ENCODE measurements at regions not wholly inside any gene's neighbourhood (a gene's known extent, or its start where the extent isn't known, plus 50 kb on each side); places are given as distances from the start of the nearest gene placed in this dataset.
"Not testable (repeated sequence)": the region's sequence is repeated elsewhere in the genome, so short reads cannot be mapped to it uniquely, and the experiment has no call there.

- intact Hi-C loops (cut with DNase I, micrococcal nuclease) = no loop called here
- DNase-seq (no peak), ATAC-seq (no peak)
Measured at GRCh38 chr1:82777240-82777639, 976.5 kb downstream of the ADGRL2 start.

GRCh38 chr1:82776730-82777129 lies 976.0 kb downstream of the ADGRL2 start:
- intact Hi-C loops (cut with DNase I, micrococcal nuclease); ATAC-seq; DNase-seq: not testable (repeated sequence)

GRCh38 chr1:82775406-82776000 lies 974.8 kb downstream of the ADGRL2 start:
- intact Hi-C loops (cut with DNase I, micrococcal nuclease) = no loop called here
- peak in 1 of 2 donors; percentile 21 for DNase-seq
- ATAC-seq = no peak

- no peak for ATAC-seq
- intact Hi-C loops (cut with DNase I, micrococcal nuclease) = no loop called here
- no peak for DNase-seq
Measured at GRCh38 chr1:82762829-82763532, 962.2 kb downstream of the ADGRL2 start.

- intact Hi-C loops (cut with DNase I, micrococcal nuclease) = no loop called here
- DNase-seq = no peak
- no peak for ATAC-seq
Measured at GRCh38 chr1:82759035-82759434, 958.3 kb downstream of the ADGRL2 start.

GRCh38 chr1:82755671-82756070 lies 954.9 kb downstream of the ADGRL2 start:
- ATAC-seq (no peak), DNase-seq (no peak)
- intact Hi-C loops (cut with DNase I, micrococcal nuclease) = no loop called here

GRCh38 chr1:82755191-82755590 lies 954.5 kb downstream of the ADGRL2 start:
- ATAC-seq (no peak), DNase-seq (no peak)
- intact Hi-C loops (cut with DNase I, micrococcal nuclease) = no loop called here

GRCh38 chr1:82752046-82752445 lies 951.3 kb downstream of the ADGRL2 start:
- intact Hi-C loops (cut with DNase I, micrococcal nuclease) = no loop called here
- ATAC-seq (no peak), DNase-seq (no peak)

GRCh38 chr1:82733645-82734044 lies 932.9 kb downstream of the ADGRL2 start:
- intact Hi-C loops (cut with DNase I, micrococcal nuclease) = no loop called here

GRCh38 chr1:82731216-82731615 lies 930.5 kb downstream of the ADGRL2 start:
- intact Hi-C loops (cut with DNase I, micrococcal nuclease) = no loop called here
- no peak for DNase-seq
- ATAC-seq = no peak

More at GRCh38 chr1:82733645-82734044, 932.9 kb downstream of the ADGRL2 start:
- DNase-seq = no peak
- ATAC-seq = no peak

GRCh38 chr1:82728206-82728605 lies 927.5 kb downstream of the ADGRL2 start:
- DNase-seq (no peak), ATAC-seq (no peak)
- intact Hi-C loops (cut with DNase I, micrococcal nuclease) = no loop called here

GRCh38 chr1:82724246-82724645 lies 923.5 kb downstream of the ADGRL2 start:
- ATAC-seq = no peak
- intact Hi-C loops (cut with DNase I, micrococcal nuclease) = no loop called here
- no peak for DNase-seq

- intact Hi-C loops (cut with DNase I, micrococcal nuclease) = no loop called here
- no peak for DNase-seq
- ATAC-seq = no peak
Measured at GRCh38 chr1:82722608-82723007, 921.9 kb downstream of the ADGRL2 start.

GRCh38 chr1:82721702-82722101 lies 921.0 kb downstream of the ADGRL2 start:
- intact Hi-C loops (cut with DNase I, micrococcal nuclease) = no loop called here
- DNase-seq (no peak), ATAC-seq (no peak)

GRCh38 chr1:82718719-82719419 lies 918.1 kb downstream of the ADGRL2 start:
- no peak for DNase-seq
- no peak for ATAC-seq
- intact Hi-C loops (cut with DNase I, micrococcal nuclease) = no loop called here

- DNase-seq (no peak), ATAC-seq (no peak)
- intact Hi-C loops (cut with DNase I, micrococcal nuclease) = no loop called here
Measured at GRCh38 chr1:82710091-82710490, 909.4 kb downstream of the ADGRL2 start.

- ATAC-seq (no peak), DNase-seq (no peak)
- intact Hi-C loops (cut with DNase I, micrococcal nuclease) = no loop called here
Measured at GRCh38 chr1:82707681-82708080, 906.9 kb downstream of the ADGRL2 start.

GRCh38 chr1:82706741-82707140 lies 906.0 kb downstream of the ADGRL2 start:
- DNase-seq (no peak), ATAC-seq (no peak)
- intact Hi-C loops (cut with DNase I, micrococcal nuclease) = no loop called here

GRCh38 chr1:82704966-82705365 lies 904.2 kb downstream of the ADGRL2 start:
- no peak for ATAC-seq
- no peak for DNase-seq
- intact Hi-C loops (cut with DNase I, micrococcal nuclease) = no loop called here

- intact Hi-C loops (cut with DNase I, micrococcal nuclease) = no loop called here
- ATAC-seq (no peak), DNase-seq (no peak)
Measured at GRCh38 chr1:82704393-82704792, 903.7 kb downstream of the ADGRL2 start.

Data from left colon (tissue), 2 donors.